GM23248 (cell line): ENCODE measurements at regions not wholly inside any gene's neighbourhood (a gene's known extent, or its start where the extent isn't known, plus 50 kb on each side); places are given as distances from the start of the nearest gene placed in this dataset.

Source experiments
- EZH2 ChIP-seq: fragments of 200-600 bp; sonication (generic); IDR thresholded peaks from 2 replicates; pipeline ENCODE4 v1.6.1; 2018; ENCODE audit warnings: antibody characterized with exemption, mild to moderate bottlenecking; ENCODE audit not compliant: insufficient read depth, poor library complexity, severe bottlenecking
- EZH2phosphoT487 ChIP-seq: fragments of 200-600 bp; sonication (generic); IDR thresholded peaks from 2 replicates; pipeline ENCODE4 v1.6.1; 2018; ENCODE audit warnings: antibody characterized with exemption, moderate library complexity, mild to moderate bottlenecking, low read depth; ENCODE audit not compliant: insufficient read depth

DNA sequence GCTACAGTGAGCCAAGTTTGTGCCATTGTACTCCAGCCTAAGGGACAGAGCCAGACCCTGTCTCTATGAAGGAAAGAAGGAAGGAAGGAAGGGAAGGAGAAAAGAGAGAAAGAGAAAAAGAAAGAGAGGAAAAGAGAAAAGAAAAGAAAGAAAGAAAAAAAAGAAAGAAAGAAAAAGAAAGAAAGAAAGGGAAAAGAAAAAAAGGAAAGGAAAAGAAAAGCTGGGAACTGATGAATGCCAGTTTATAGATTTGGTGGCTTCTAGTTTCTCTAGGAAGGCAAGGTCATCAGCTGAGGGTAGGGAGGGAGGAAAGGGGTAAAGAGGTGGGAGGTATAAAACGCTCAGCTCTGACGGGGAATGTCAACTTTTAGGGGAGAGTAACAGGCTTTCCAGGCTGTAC lies 62.3 kb upstream of the AKT3 start:
- TF ChIP-seq EZH2: no peak
- TF ChIP-seq EZH2phosphoT487: no peak
